ENCODE measurements at regions not wholly inside any gene's neighbourhood (a gene's known extent, or its start where the extent isn't known, plus 50 kb on each side); places are given as distances from the start of the nearest gene placed in this dataset.

GRCh38 chr7:12490107-12490688, 80.3 kb upstream of the SCIN start:
- intact Hi-C loops (cut with DNase I; ENCODE audit: low total_unique reads) = loop anchor here (10.0 kb wide), 1 partner anchor 1055 kb away; no protein-coding TSS in a partner anchor
- H3K4me3 ChIP-seq (ENCODE audit: low read depth, poor library complexity, severe bottlenecking) = no peak overlapping the region
- TF ChIP-seq CTCF (IDR thresholded peaks at IDR 0.05) = no peak
- no peak for TF ChIP-seq POLR2A (IDR thresholded peaks at IDR 0.05)
- DNase-seq (ENCODE audit: low spot score in 2 of 2) = no peak
- WGBS, 2 donors = 21 to 27% methylated on average over 2 of the region's 2 CpGs

GRCh38 chr7:12490940-12491339, 79.6 kb upstream of the SCIN start:
- intact Hi-C loops (cut with DNase I; ENCODE audit: low total_unique reads) = loop anchor here (10.0 kb wide), 1 partner anchor 1056 kb away; no protein-coding TSS in a partner anchor
- 58 to 81% methylated on average over 2 of the region's 2 CpGs for WGBS, 2 donors

GRCh38 chr7:12491526-12491925, 79.0 kb upstream of the SCIN start:
- WGBS, 2 donors = 55 to 86% methylated on average over 3 of the region's 3 CpGs
- intact Hi-C loops (cut with DNase I; ENCODE audit: low total_unique reads) = loop anchor here (10.0 kb wide), 1 partner anchor 1057 kb away; no protein-coding TSS in a partner anchor
- no peak overlapping the region for H3K4me3 ChIP-seq (ENCODE audit: low read depth, poor library complexity, severe bottlenecking)
- DNase-seq (ENCODE audit: low spot score in 2 of 2) = no peak
- TF ChIP-seq POLR2A (IDR thresholded peaks at IDR 0.05) (no peak), CTCF (IDR thresholded peaks at IDR 0.05) (no peak)

More at GRCh38 chr7:12490940-12491339, 79.6 kb upstream of the SCIN start:
- DNase-seq (ENCODE audit: low spot score in 2 of 2) = no peak
- no peak overlapping the region for H3K4me3 ChIP-seq (ENCODE audit: low read depth, poor library complexity, severe bottlenecking)
- TF ChIP-seq CTCF (IDR thresholded peaks at IDR 0.05) (no peak), POLR2A (IDR thresholded peaks at IDR 0.05) (no peak)

GRCh38 chr7:12493407-12493806, 77.1 kb upstream of the SCIN start:
- TF ChIP-seq CTCF (IDR thresholded peaks at IDR 0.05) (no peak), POLR2A (IDR thresholded peaks at IDR 0.05) (no peak)
- WGBS, 2 donors = 20 to 27% methylated on average over 1 of the region's 1 CpG
- no peak overlapping the region for H3K4me3 ChIP-seq (ENCODE audit: low read depth, poor library complexity, severe bottlenecking)
- intact Hi-C loops (cut with DNase I; ENCODE audit: low total_unique reads) = loop anchor here (10.0 kb wide), 1 partner anchor 1059 kb away; no protein-coding TSS in a partner anchor
- no peak for DNase-seq (ENCODE audit: low spot score in 2 of 2)

- TF ChIP-seq CTCF (IDR thresholded peaks at IDR 0.05) = no peak
- no peak for TF ChIP-seq POLR2A (IDR thresholded peaks at IDR 0.05)
- DNase-seq (ENCODE audit: low spot score in 2 of 2) = no peak
- intact Hi-C loops (cut with DNase I; ENCODE audit: low total_unique reads) = loop anchor here (10.0 kb wide), 1 partner anchor 1059 kb away; no protein-coding TSS in a partner anchor
- no peak overlapping the region for H3K4me3 ChIP-seq (ENCODE audit: low read depth, poor library complexity, severe bottlenecking)
- WGBS, 2 donors = 55 to 62% methylated on average over 2 of the region's 2 CpGs
Observed at GRCh38 chr7:12493863-12494686, 76.4 kb upstream of the SCIN start.
